Lower lobe of right lung (tissue), 2 donors: ENCODE measurements at regions not wholly inside any gene's neighbourhood (a gene's known extent, or its start where the extent isn't known, plus 50 kb on each side); places are given as distances from the start of the nearest gene placed in this dataset.
"Not testable (repeated sequence)": the region's sequence is repeated elsewhere in the genome, so short reads cannot be mapped to it uniquely, and the experiment has no call there.

Experiments
- ATAC-seq, 2 donors: fragments of 200-7000 bp; cut with Tn5 transposase; one replicate each; pipeline ENCODE4 v1.9.1; 2020 to 2022; ENCODE audit warnings: mild to moderate bottlenecking in 2 of 2, moderate library complexity in 2 of 2
- DNase-seq: peaks from one replicate; pipeline ENCODE4 v3.0.0-alpha.2; 2020
- H3K27ac ChIP-seq: fragments of 200-600 bp; one replicate; pipeline ENCODE4 v1.8.0; 2022
- H3K27me3 ChIP-seq: fragments of 200-600 bp; one replicate; pipeline ENCODE4 v1.8.0; 2022; ENCODE audit warnings: low read depth
- H3K36me3 ChIP-seq: fragments of 200-600 bp; one replicate; pipeline ENCODE4 v1.8.0; 2022; ENCODE audit warnings: mild to moderate bottlenecking
- H3K4me1 ChIP-seq: fragments of 200-600 bp; one replicate; pipeline ENCODE4 v1.8.0; 2022
- H3K4me3 ChIP-seq: fragments of 200-600 bp; one replicate; pipeline ENCODE4 v1.8.0; 2022; ENCODE audit warnings: mild to moderate bottlenecking
- H3K9me3 ChIP-seq: fragments of 200-600 bp; one replicate; pipeline ENCODE4 v1.8.0; 2022
- CTCF ChIP-seq: fragments of 200-600 bp; IDR thresholded peaks from one replicate; pipeline ENCODE4 v1.8.0; 2022; ENCODE audit warnings: antibody characterized with exemption, mild to moderate bottlenecking
- intact Hi-C: fragments of 100-400 bp; cut with DNase I; formaldehyde crosslinking; loops from one replicate; pipeline ENCODE4 v1.11.0; 2022
- donor health status: DM: no; HTN: yes; CAD: no; lungs with severe emphysema.

GRCh38 chr17:34011599-34011998 lies 243.5 kb upstream of the CCL2 start:
- no peak overlapping the region for H3K27ac ChIP-seq
- ATAC-seq = peak in 1 of 2 donors; percentile 60
- no peaks in the 10 kb centered on the region for H3K9me3 ChIP-seq
- TF ChIP-seq CTCF = no peak
- no peaks in the 10 kb centered on the region for H3K36me3 ChIP-seq
- intact Hi-C loops = no loop called here
- H3K4me3 ChIP-seq = no peak overlapping the region
- no peak for DNase-seq
- H3K4me1 ChIP-seq = no peaks in the 10 kb centered on the region
- peaks cover 2% of the 10 kb centered on the region for H3K27me3 ChIP-seq

DNA sequence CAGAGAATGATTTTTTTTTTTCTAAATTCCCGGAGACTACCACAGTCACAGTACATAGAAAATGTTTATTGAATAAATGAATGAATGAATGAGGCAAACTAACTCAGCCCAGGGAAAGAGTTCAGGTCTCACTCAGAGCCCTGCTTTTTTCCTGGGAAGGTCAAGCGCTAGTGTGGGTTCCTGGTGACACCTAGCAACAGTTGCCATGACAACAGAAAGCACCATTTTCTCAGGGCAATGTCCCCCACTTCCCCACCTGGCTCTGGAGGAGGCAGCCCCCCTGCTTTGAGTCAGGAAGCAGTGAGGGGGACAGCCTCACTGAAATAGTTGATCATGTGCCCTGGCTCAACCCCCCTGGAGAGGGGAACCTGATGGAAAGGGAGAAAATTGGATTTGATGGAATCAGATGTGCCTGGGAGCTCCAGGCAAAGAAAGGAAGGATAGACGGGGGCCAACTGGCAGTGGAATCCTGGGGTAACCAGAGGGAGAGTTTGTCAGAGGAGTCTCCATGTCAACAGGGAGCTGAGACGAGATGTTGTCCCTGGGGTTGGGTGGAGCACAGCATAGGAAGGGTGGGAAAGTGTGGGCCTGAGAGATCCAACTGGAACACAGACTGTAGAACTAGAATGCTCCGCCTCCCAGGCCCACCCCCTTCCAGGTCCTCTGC lies 242.2 kb upstream of the CCL2 start:
- Histone ChIP-seq H3K27ac (no peak overlapping the region), H3K36me3 (no peaks in the 10 kb centered on the region), H3K4me3 (no peak overlapping the region), H3K27me3 (no peaks in the 10 kb centered on the region), H3K9me3 (no peaks in the 10 kb centered on the region), H3K4me1 (no peaks in the 10 kb centered on the region)
- intact Hi-C loops = no loop called here
- DNase-seq = no peak
- no peak for ATAC-seq
- no peak for TF ChIP-seq CTCF

DNA sequence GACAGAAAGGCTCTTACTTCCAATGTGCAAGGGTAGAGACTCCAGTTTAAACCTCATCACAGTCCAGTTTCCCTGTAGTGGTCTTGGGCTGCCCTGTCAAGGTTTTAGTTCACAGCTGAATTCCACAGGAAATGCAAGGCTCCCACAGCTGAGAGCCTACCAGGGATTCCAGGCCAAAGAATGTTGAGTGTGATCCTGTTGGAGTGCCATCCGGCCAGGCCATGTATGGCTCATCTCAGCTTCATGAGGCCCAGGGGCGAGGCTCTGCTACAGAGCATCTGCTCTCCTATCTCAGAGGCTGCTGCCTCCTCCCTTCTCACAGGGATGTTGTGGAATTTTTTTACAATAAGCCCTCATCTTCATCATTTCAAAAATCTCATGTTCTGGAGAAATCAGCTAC lies 239.8 kb upstream of the CCL2 start:
- ATAC-seq (no peak), DNase-seq (no peak)
- Histone ChIP-seq H3K27me3 (no peaks in the 10 kb centered on the region), H3K27ac (no peak overlapping the region), H3K4me1 (no peaks in the 10 kb centered on the region), H3K9me3 (no peaks in the 10 kb centered on the region), H3K36me3 (no peaks in the 10 kb centered on the region), H3K4me3 (no peak overlapping the region)
- no peak for TF ChIP-seq CTCF
- intact Hi-C loops = no loop called here

- H3K36me3 ChIP-seq = no peaks in the 10 kb centered on the region
- H3K9me3 ChIP-seq = no peaks in the 10 kb centered on the region
- ATAC-seq = no peak
- no peak overlapping the region for H3K4me3 ChIP-seq
- DNase-seq = no peak
- no peak overlapping the region for H3K27ac ChIP-seq
- intact Hi-C loops = no loop called here
- no peaks in the 10 kb centered on the region for H3K27me3 ChIP-seq
- no peaks in the 10 kb centered on the region for H3K4me1 ChIP-seq
- no peak for TF ChIP-seq CTCF
Measured at GRCh38 chr17:34024386-34024785, 230.7 kb upstream of the CCL2 start.

GRCh38 chr17:34024806-34025551 lies 230.1 kb upstream of the CCL2 start:
- DNase-seq (no peak), ATAC-seq (no peak)
- H3K4me1 ChIP-seq = no peaks in the 10 kb centered on the region
- H3K27me3 ChIP-seq = no peaks in the 10 kb centered on the region
- H3K9me3 ChIP-seq = no peaks in the 10 kb centered on the region
- TF ChIP-seq CTCF = no peak
- H3K4me3 ChIP-seq = no peak overlapping the region
- intact Hi-C loops = no loop called here
- H3K27ac ChIP-seq = no peak overlapping the region
- H3K36me3 ChIP-seq = no peaks in the 10 kb centered on the region

GRCh38 chr17:34030601-34031000 lies 224.5 kb upstream of the CCL2 start:
- intact Hi-C loops, H3K36me3 ChIP-seq, ATAC-seq, DNase-seq, H3K4me1 ChIP-seq, H3K9me3 ChIP-seq, H3K27me3 ChIP-seq, H3K4me3 ChIP-seq, H3K27ac ChIP-seq: not testable (repeated sequence)

- H3K4me3 ChIP-seq, H3K4me1 ChIP-seq, intact Hi-C loops, H3K36me3 ChIP-seq, H3K9me3 ChIP-seq, H3K27me3 ChIP-seq, DNase-seq, H3K27ac ChIP-seq, ATAC-seq: not testable (repeated sequence)
Measured at GRCh38 chr17:34032305-34032704, 222.8 kb upstream of the CCL2 start.

GRCh38 chr17:34038786-34039185 lies 216.3 kb upstream of the CCL2 start:
- H3K27me3 ChIP-seq, ATAC-seq, H3K27ac ChIP-seq, DNase-seq, H3K4me3 ChIP-seq, H3K4me1 ChIP-seq, intact Hi-C loops, H3K36me3 ChIP-seq, H3K9me3 ChIP-seq: not testable (repeated sequence)

DNA sequence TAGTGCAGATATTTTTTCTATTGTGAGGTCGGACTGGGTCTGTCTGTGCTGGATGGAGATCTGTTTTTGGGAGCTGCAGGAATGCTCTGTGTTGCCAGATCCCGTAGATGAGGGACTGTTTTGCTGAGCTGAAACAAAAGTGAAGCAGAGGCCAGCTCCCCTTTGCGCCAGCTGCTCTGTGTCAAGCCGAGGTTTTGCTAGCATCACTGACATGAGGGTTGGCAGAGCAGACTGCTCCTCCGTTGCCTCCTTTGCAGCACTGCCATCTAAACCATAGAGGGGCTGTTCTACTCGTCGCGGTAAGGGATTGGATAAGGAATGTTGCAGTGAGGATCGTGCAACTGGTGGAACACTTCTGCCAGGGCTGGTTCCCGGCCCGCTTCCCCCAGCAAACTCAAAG lies 215.9 kb upstream of the CCL2 start:
- H3K27me3 ChIP-seq, H3K27ac ChIP-seq, H3K36me3 ChIP-seq, DNase-seq, H3K4me3 ChIP-seq, intact Hi-C loops, H3K4me1 ChIP-seq, ATAC-seq, H3K9me3 ChIP-seq: not testable (repeated sequence)
